Fibroblast of lung (primary cell): ENCODE measurements at regions not wholly inside any gene's neighbourhood (a gene's known extent, or its start where the extent isn't known, plus 50 kb on each side); places are given as distances from the start of the nearest gene placed in this dataset.

ENCODE experiments used
- EZH2 ChIP-seq: IDR thresholded peaks from 2 replicates; pipeline ENCODE4 v1.5.1; 2012; ENCODE audit warnings: low read length, control low read depth, mild to moderate bottlenecking; ENCODE audit errors: missing control alignments
- TF ChIP-seq, protein P1 (sequence below), 2 donors: IDR thresholded peaks in 1 of 2; conservative IDR thresholded peaks in 1 of 2; 1 replicate in 1 of 2; 2 replicates in 1 of 2; pipeline ENCODE4 v1.5.1; 2011 to 2012; ENCODE audit warnings: low read length in 2 of 2, control low read depth in 1 of 2, inconsistent platforms in 1 of 2, low read depth in 1 of 2, mild to moderate bottlenecking in 1 of 2

DNA sequence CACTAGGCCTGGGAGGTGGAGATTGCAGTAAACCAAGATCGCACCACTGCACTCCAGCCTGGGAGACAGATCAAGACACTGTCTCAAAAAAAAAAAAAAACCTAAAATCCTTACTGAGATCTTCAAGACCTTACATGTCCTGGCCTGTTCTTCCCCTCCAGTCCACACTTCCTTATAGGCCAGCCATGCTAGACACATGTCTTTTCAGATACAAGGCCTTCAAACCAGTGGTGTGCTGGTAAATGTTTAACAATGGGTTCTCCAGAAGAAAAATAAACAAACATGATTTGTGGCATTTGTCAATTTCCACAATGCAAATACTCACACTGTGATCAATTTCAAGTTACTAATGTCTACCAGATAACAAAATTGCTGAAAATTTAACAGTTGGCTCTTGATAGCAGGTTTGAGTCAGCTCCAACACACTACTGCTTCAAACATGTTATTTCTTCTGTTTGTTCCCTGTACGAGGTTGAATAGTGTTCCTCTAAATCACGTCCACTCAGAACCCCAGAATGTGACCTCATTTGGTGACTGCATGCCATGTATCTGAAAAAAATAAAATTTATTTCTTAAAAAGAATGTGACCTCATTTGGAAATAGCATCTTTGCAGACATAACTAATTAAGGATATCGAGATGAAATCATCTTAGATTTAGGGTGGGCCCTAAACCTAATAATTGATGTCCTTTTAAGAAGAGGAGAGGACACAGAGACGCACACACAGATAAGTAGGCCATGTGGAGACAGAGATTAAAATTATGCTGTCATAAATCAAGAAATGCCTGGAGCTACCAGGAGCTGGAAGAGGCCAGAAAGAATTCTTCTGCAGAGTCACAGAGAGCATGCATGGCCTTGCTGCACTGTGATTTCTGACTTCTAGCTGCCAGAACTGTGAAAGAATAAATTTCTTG is 144.4 kb downstream of the ZNF674 start:
- TF ChIP-seq, protein P1, sequence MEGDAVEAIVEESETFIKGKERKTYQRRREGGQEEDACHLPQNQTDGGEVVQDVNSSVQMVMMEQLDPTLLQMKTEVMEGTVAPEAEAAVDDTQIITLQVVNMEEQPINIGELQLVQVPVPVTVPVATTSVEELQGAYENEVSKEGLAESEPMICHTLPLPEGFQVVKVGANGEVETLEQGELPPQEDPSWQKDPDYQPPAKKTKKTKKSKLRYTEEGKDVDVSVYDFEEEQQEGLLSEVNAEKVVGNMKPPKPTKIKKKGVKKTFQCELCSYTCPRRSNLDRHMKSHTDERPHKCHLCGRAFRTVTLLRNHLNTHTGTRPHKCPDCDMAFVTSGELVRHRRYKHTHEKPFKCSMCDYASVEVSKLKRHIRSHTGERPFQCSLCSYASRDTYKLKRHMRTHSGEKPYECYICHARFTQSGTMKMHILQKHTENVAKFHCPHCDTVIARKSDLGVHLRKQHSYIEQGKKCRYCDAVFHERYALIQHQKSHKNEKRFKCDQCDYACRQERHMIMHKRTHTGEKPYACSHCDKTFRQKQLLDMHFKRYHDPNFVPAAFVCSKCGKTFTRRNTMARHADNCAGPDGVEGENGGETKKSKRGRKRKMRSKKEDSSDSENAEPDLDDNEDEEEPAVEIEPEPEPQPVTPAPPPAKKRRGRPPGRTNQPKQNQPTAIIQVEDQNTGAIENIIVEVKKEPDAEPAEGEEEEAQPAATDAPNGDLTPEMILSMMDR (conservative IDR thresholded peaks at IDR 0.05 in 1 of 2, IDR thresholded peaks at IDR 0.05 in 1 of 2; ENCODE audit: low read depth in 1 of 2, low read length in 2 of 2), result no peak
- TF ChIP-seq EZH2, result no peak
